HG03039 (cell line): ENCODE measurements at regions not wholly inside any gene's neighbourhood (a gene's known extent, or its start where the extent isn't known, plus 50 kb on each side); places are given as distances from the start of the nearest gene placed in this dataset.

Source experiments
- ATAC-seq: cut with Tn5 transposase; IDR thresholded peaks from one replicate; pipeline ENCODE4 v1.9.1; 2021; ENCODE audit warnings: mild to moderate bottlenecking, moderate library complexity; ENCODE audit not compliant: unreplicated experiment

DNA sequence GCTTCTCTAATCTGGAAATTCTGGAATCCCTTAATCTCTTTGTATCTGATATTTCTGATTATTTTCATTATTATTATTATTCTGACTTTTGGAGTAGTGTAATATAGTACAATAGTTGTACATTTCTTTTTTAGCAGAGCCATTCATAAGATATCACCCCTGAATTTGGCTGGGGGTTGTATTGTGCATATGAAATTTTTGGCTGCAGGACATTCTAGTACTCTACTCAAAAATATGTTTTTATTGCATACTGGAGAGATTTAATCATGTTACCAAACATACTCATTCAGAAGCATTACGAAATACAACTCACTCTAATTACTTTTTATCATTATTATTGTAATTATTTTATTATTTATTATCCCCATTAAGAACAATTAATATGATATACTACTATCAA, 589.7 kb upstream of the KCNMB2 start:
- ATAC-seq: no peak

DNA sequence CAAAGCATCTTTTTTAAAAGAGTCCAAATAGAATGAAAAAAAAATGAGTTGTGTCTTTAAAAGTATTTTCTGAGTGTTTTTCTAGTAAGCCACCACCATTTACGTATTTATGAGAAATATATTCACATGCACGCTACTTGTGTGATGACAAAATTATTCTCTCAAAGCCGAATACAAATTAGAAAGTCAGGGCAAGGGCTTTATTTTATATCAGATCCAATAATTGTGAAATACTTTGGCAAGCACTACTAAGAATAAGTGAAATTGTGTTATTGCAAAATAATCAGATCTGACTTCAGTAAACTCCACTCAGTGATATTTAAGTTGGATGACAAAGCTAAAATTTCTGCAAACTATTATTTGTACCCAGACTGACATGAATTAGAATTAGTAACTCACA, 589.3 kb upstream of the KCNMB2 start:
- no peak for ATAC-seq

- no peak for ATAC-seq
Measured at GRCh38 chr3:177947901-177948300, 588.3 kb upstream of the KCNMB2 start.

GRCh38 chr3:177948716-177949425, 587.4 kb upstream of the KCNMB2 start:
- no peak for ATAC-seq

- no peak for ATAC-seq
Measured at GRCh38 chr3:177959188-177959587, 577.0 kb upstream of the KCNMB2 start.

DNA sequence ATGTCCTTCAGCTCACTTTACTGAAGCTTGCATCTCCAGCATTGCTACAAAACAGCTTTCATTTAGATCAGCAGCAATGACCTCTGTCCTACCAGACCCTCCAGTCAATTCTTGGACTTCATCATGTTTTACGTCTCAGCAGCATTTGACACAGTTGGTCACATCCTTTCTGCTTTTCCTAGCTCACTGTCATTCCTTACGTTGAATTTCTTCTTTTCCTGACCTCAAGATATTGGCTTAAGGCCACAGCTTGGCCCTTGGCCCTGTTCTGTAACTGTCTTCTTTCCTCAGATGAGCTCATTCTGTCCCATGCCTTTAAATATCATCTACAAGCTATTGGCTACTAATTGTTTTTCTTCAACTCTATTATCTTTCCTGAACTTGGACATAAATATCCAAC, 576.2 kb upstream of the KCNMB2 start:
- no peak for ATAC-seq

- ATAC-seq: no peak
Measured at GRCh38 chr3:177960722-177961121, 575.5 kb upstream of the KCNMB2 start.

GRCh38 chr3:177961784-177962183, 574.5 kb upstream of the KCNMB2 start:
- ATAC-seq: no peak

DNA sequence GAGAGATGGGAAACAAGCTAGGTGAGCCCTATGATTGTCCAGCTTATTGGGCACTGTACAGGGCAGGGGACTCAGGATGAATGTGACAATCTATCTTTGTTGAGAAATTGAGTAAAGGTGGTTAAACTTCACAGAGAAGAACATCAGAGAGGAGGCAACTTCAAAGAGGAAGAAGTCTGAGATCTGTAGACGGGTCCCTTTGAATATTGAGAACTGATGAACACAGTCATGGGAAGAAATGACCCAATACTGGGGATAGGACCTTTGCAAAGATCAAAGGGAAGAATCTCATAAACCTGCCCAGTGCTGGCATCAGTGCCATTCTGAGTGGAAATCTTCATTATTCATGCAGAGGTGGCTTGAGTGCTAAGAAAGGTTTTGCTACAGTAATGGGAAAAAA, 569.7 kb upstream of the KCNMB2 start:
- no peak for ATAC-seq

DNA sequence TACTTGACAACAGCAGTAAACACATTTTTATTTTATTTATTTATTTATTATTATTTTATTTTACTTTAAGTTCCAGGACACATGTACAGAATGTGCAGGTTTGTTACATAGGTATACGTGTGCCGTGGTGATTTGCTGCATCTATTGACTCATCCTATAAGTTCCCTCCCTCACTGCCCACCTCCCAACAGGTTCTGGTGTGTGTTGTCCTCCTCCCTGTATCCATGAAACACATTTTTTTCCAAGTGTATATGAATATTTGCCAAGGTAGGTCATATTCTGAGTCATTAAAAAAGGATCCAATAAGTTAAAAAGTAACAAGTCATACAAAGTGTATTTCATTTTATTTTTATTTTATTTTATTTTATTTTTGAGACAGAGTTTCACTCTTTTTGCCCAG, 567.3 kb upstream of the KCNMB2 start:
- no peak for ATAC-seq

DNA sequence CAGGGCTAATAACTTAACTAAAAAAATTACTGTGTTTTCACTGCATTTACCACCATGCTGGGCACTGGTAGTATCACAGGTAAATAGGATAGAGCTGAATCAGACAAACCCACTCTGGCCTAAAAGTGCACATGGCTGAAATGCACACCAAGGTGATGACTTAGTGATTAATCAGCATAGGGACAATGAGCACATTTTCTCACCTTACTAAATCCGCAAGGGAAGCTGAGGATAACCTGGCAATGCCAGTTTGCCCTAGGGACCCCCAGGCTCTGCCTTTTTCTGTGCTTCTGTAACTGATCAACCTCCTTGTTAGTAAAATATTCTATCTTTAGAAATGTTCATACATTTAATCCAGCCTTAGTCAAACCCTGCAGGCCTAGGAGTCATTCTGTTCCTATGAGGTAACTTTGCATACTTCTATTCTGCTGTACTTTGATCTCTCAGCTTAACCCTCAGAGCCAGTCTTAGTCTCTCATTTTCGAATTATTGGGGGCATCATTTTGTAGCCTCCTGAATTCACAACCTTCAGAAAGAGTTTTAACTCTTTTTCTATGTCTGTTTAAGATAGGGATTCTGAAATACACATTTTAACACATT, 562.9 kb upstream of the KCNMB2 start:
- no peak for ATAC-seq

DNA sequence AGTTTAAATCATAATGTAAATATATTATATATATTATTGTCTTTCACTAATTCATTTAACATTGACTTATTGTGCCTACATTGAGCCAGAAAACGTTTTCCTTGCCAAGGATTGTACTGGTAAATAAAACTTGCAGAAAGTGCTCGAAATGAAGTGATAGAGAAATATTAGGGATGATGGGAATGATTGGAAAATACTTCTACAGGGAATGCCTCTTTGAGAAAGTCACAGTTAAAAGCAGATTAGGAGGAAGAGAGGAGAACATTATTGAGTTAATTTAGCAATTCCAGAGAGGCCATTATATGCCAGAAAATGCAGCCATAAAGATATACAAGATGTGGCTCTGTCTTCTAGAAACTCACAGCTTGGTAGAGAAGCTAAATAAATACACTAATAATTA, 560.0 kb upstream of the KCNMB2 start:
- ATAC-seq: no peak

DNA sequence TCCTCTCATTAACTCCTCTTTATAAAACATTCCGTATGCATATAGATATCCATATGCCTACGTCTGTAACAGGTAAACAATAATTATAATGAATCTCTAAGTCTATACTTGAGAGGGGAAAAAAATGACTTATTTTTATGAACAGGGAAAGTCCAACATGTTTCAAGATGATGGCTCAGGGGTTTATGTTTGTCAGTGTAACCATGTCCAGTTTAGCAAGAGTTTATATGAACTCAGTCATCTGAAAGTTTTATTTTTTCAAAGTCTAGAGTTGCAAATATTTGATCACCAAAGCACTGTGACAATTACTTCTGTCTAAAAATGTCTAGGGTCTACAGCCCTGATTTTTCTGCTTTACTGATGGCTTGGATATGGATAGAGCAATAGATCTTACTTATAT, 559.4 kb upstream of the KCNMB2 start:
- no peak for ATAC-seq

DNA sequence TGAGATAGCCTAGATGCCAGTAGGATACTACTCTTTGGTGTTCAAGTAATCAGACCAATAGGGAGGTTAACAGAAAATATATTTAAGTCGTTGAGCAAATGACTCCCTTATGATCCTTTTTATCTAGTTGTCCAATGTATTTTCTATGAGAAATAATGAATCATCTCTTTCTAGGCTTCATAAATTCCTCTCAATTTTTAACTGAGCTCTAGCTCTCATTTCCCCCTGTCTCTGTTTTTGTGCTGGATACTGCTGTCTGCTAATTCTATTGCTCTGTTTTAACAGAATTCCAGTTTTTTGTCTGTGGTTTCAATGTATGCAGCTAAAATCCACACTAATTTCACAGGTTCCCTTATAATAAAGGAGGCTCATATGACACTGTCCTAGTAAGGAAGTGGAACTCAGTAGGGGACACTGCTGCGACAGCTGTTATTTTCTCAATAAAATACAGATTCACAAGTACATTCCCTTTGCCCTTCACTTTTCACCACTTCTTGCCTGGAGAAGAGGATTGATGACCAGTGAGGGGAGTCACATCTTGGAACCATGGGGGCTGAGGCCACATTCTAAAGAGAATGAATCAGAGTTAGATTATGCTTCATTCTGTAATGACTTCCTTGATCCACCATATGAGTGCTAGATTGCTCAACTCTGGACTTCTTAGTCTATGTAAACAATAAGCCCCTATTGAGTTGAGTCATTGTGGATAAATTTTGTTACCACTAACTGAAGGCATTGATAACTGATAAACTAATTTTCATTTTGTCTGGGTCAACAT, 558.7 kb upstream of the KCNMB2 start:
- ATAC-seq: no peak

DNA sequence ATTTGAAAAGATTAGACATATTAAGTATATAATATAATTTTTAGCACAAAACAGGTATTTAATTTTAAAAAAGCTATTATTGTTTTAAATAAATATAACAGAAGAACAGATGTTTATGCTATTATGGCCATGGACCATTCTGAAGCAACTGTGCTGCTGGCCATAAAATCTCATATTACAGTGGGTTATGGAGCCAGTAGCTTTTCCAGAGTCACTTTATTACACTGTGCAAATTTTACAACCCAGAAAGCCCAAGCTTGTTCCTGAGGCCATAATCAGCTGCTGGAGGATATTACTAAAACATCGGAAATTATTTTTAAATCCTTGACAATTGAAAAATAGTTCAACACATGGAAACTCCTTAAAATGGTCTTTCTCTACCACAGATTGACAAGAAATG, 557.3 kb upstream of the KCNMB2 start:
- ATAC-seq: no peak

DNA sequence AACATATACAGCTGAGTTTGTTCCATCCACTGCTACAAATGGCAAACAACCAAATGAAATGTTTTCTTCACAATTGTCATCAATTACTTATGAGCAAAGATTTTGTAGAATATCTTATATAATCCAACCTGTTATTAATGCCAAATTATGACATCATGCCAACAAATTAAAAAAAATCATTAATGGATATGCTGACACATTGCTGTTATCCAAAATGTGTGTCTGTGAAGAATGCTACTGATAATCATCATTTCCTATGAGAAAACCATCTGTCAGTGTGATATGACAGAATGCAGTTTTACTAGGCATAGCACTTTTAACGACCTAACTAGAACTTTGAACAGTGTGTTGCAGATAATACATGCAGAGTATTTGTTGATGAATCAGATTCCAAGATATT, 556.5 kb upstream of the KCNMB2 start:
- no peak for ATAC-seq

- ATAC-seq: no peak
Measured at GRCh38 chr3:177981576-177981975, 554.7 kb upstream of the KCNMB2 start.

GRCh38 chr3:177982034-177982433, 554.2 kb upstream of the KCNMB2 start:
- no peak for ATAC-seq

- ATAC-seq: no peak
Measured at GRCh38 chr3:177983320-177983719, 552.9 kb upstream of the KCNMB2 start.

DNA sequence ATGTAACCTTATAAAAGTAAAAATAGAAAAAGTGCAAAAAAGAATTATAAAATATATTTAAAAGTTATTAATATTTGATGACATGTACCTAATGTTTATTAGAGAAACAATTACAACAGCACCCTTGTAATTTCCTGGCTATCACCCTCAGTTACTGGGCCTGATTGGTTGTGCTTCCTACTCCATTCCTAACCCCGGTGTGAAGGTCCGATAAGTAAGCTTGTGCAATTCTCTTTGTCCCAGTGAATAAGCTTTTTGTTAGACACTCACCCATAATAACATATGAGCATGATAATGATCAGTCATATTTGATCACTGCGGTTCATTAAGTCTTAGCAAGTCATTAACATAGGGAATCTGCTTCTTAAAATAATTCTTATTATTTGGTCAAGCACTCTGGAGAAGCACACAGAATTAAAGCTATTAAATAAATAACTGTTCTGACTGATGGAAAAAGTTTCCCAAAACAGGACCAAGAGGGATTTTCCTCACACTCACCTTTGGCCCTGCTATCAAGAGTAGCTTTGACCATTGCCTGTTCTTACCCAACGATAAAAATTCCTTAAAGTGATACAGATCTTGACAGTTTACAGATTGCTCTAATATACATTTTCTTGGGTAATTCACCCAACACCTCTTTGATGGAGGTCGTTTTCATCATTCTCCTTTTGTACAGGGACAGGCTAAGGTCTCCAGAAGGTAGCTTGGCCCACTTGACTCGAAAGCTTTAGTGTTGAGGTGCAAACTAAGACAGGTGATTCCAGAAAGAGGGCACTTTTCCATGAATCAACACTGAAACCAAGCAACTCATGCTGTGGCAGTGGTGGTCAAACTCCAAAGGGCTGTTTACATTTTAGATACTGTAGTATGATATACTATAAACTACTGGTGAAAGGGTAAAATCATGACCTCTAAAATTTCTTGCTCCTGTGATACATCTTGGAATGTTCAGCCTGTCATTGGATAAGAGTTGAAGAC, 543.0 kb upstream of the KCNMB2 start:
- no peak for ATAC-seq

DNA sequence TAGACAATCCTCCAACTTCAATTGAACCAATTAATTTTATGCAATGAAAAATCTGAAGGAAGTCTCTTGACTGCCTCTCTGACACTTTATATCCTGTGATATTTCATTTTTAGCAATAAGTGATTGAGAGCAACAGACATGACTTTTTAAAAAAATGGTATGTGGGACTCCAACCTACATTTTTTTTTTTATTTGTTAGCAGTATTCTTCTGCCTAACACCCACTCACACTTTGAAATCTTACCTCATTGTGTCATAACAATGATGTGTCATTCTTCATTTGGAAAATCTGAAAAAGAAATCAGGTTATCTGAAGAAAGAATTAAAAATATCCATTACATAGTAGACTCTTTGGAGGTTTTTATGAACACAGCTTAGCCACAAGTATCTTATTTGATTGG, 541.3 kb upstream of the KCNMB2 start:
- no peak for ATAC-seq
